Stimulated activated CD4-positive, alpha-beta T cell treated with anti-CD3 and anti-CD28 coated beads, Interleukin-2, amount 100 ng/mL, for 24 hours (primary cell): ENCODE measurements at regions not wholly inside any gene's neighbourhood (a gene's known extent, or its start where the extent isn't known, plus 50 kb on each side); places are given as distances from the start of the nearest gene placed in this dataset.
"Not testable (repeated sequence)": the region's sequence is repeated elsewhere in the genome, so short reads cannot be mapped to it uniquely, and the experiment has no call there.

Experiments
- DNase-seq, 2 donors: peaks; one replicate each; pipeline ENCODE4 v3.0.0-alpha.2; 2020

GRCh38 chr2:194725169-194725568, 931.9 kb upstream of the SLC39A10 start:
- no peak for DNase-seq

- DNase-seq, result no peak
Measured at GRCh38 chr2:194723446-194723845, 933.6 kb upstream of the SLC39A10 start.

- no peak for DNase-seq
Measured at GRCh38 chr2:194721227-194721626, 935.8 kb upstream of the SLC39A10 start.

GRCh38 chr2:194720462-194720861, 936.6 kb upstream of the SLC39A10 start:
- no peak for DNase-seq

GRCh38 chr2:194718881-194719280, 938.1 kb upstream of the SLC39A10 start:
- no peak for DNase-seq

GRCh38 chr2:194714541-194714940, 942.5 kb upstream of the SLC39A10 start:
- no peak for DNase-seq

GRCh38 chr2:194709840-194710239, 947.2 kb upstream of the SLC39A10 start:
- no peak for DNase-seq

- no peak for DNase-seq
Measured at GRCh38 chr2:194706179-194706578, 950.8 kb upstream of the SLC39A10 start.

- no peak for DNase-seq
Measured at GRCh38 chr2:194705398-194705797, 951.6 kb upstream of the SLC39A10 start.

GRCh38 chr2:194700726-194701125, 956.3 kb upstream of the SLC39A10 start:
- DNase-seq, result no peak

- no peak for DNase-seq
Measured at GRCh38 chr2:194700116-194700515, 956.9 kb upstream of the SLC39A10 start.

GRCh38 chr2:194698012-194698411, 959.0 kb upstream of the SLC39A10 start:
- no peak for DNase-seq

- DNase-seq, result no peak
Measured at GRCh38 chr2:194697439-194697838, 959.6 kb upstream of the SLC39A10 start.

GRCh38 chr2:194696690-194697089, 960.3 kb upstream of the SLC39A10 start:
- DNase-seq, result no peak

- DNase-seq, result no peak
Measured at GRCh38 chr2:194686569-194686968, 970.5 kb upstream of the SLC39A10 start.

GRCh38 chr2:194674043-194674442, 983.0 kb upstream of the SLC39A10 start:
- DNase-seq, result no peak

- DNase-seq, result no peak
Measured at GRCh38 chr2:194672994-194673393, 984.0 kb upstream of the SLC39A10 start.

GRCh38 chr2:194661431-194661830, 995.6 kb upstream of the SLC39A10 start:
- DNase-seq, result no peak

GRCh38 chr2:194639057-194639456, 1018.0 kb upstream of the SLC39A10 start:
- not testable (repeated sequence) for DNase-seq

- no peak for DNase-seq
Measured at GRCh38 chr2:194621945-194622344, 1035.1 kb upstream of the SLC39A10 start.

- DNase-seq, result no peak
Measured at GRCh38 chr2:194619366-194619765, 1037.7 kb upstream of the SLC39A10 start.

GRCh38 chr2:194618432-194618831, 1038.6 kb upstream of the SLC39A10 start:
- DNase-seq, result no peak

- no peak for DNase-seq
Measured at GRCh38 chr2:194616334-194616733, 1040.7 kb upstream of the SLC39A10 start.

GRCh38 chr2:194610297-194610696, 1046.7 kb upstream of the SLC39A10 start:
- no peak for DNase-seq

GRCh38 chr2:194603429-194603828, 1053.6 kb upstream of the SLC39A10 start:
- no peak for DNase-seq

- no peak for DNase-seq
Measured at GRCh38 chr2:194602750-194603149, 1054.3 kb upstream of the SLC39A10 start.
